SJCRH30 (cell line): ENCODE measurements at regions not wholly inside any gene's neighbourhood (a gene's known extent, or its start where the extent isn't known, plus 50 kb on each side); places are given as distances from the start of the nearest gene placed in this dataset.

Experiments
- DNase-seq, 2 experiments: peaks; one replicate each; pipeline ENCODE4 v3.0.0-alpha.2; 2015 to 2020
- H3K27ac ChIP-seq: fragments of 250-450 bp; sonication (Bioruptor Pico); 2 replicates; pipeline ENCODE4 v1.5.1; 2020; ENCODE audit warnings: mild to moderate bottlenecking, moderate library complexity
- H3K27me3 ChIP-seq: fragments of 250-450 bp; sonication (Bioruptor Pico); 2 replicates; pipeline ENCODE4 v1.5.1; 2020; ENCODE audit warnings: mild to moderate bottlenecking, moderate library complexity
- H3K36me3 ChIP-seq: fragments of 250-450 bp; sonication (Bioruptor Pico); 2 replicates; pipeline ENCODE4 v1.5.1; 2020; ENCODE audit warnings: mild to moderate bottlenecking, moderate library complexity
- H3K4me1 ChIP-seq: fragments of 250-450 bp; sonication (Bioruptor Pico); 2 replicates; pipeline ENCODE4 v1.5.1; 2020; ENCODE audit warnings: mild to moderate bottlenecking, moderate library complexity
- H3K4me3 ChIP-seq: fragments of 250-450 bp; sonication (Bioruptor Pico); 2 replicates; pipeline ENCODE4 v1.5.1; 2020; ENCODE audit warnings: mild to moderate bottlenecking, moderate library complexity
- H3K9me3 ChIP-seq: fragments of 250-450 bp; sonication (Bioruptor Pico); replicated peaks from 2 replicates; pipeline ENCODE4 v1.5.1; 2020; ENCODE audit warnings: mild to moderate bottlenecking, moderate library complexity

DNA sequence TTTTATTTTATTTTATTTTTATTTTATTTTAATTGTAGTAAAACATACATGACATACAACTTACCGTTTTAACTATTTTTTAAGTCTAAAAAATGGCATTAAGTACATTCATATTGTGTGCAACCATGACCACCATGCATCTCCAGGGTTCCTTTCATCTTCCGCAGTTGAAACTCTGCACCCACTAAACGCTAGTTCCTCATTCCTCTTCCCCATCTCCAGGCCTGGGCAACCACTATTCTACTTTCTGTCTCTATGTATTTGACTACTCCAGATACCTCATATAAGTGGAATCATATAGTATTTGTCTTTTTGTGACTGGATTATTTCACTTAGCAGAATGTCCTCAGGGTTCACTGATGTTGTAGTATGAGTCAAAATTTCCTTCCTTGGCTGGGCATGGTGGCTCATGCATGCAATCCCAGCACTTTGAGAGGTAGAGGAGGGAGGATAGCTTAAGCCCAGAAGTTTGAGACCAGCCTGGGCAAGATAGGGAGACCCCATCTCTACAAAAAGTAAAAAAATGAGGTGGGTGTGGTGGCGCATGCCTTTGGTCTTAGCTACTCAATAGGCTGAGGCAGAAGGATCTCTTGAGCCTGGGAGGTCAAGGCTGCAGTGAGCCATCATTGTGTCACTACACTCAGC, 55.7 kb upstream of the ZNF507 start:
- no peak for DNase-seq

DNA sequence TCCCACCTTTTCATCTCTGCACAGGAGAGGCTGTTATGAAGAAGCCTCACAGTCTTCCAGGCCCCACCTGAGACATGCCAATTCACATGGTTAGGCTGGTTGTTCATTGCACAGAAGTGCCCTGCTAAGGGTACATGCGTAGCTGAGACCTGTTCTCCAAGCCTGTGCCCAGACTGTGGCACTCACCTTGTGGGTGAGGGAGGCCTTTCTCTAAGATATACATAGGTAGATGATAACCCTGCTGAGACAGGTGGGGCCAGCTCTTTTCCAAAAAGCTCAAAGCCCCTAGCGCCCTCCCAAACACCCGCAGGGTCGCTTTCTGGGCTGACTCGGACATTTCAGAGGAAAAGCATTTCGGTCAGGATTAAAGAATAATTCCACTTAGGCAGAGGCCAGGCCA, 53.5 kb upstream of the ZNF507 start:
- H3K4me1 ChIP-seq, result peaks cover 9% of the 10 kb centered on the region; the same call in 1 of the 2 replicates
- no peaks in the 10 kb centered on the region for H3K27me3 ChIP-seq
- DNase-seq, result no peak
- H3K27ac ChIP-seq, result no peak overlapping the region
- no peaks in the 10 kb centered on the region for H3K9me3 ChIP-seq
- H3K36me3 ChIP-seq, result no peaks in the 10 kb centered on the region
- H3K4me3 ChIP-seq, result no peak overlapping the region

More for the DNA sequence above, 55.7 kb upstream of the ZNF507 start:
- no peaks in the 10 kb centered on the region for H3K27me3 ChIP-seq
- H3K4me1 ChIP-seq, result peaks cover 10% of the 10 kb centered on the region; the same call in 1 of the 2 replicates
- H3K36me3 ChIP-seq, result no peaks in the 10 kb centered on the region
- no peak overlapping the region for H3K4me3 ChIP-seq
- H3K27ac ChIP-seq, result no peak overlapping the region
- no peaks in the 10 kb centered on the region for H3K9me3 ChIP-seq

DNA sequence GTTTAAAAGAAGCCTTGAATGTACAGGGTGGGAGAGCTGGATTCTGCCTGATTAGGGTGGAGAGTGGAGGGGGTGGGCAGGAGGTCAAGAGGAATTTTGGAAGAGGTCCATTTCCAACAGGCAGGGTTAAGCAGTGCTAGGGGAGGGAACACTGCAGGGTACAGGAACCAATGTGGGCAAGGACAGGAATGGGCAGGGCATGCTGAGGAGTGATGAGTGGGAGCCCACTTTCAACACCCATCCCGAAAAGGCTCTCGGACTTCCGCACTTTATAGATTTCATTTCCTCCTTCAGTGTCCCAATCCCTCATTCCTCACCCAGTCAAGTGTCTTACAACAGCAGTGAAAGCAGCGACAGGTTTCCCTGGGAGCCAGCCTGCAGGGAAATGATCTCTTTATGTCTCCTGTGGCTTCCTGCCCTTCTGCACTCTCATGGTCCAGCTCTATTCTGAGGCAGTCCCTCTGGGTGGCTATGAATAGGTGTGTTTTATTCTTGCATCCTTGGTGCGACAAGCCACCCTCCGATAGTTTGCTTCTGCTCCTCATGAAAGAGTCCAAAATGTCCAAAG, 50.5 kb upstream of the ZNF507 start:
- Histone ChIP-seq H3K9me3 (0 out of 2 replicates have a peak, but pooled peaks cover 4% of the 10 kb centered on the region), H3K4me1 (no peaks in the 10 kb centered on the region), H3K27ac (no peak overlapping the region), H3K4me3 (no peak overlapping the region), H3K27me3 (no peaks in the 10 kb centered on the region), H3K36me3 (no peaks in the 10 kb centered on the region)
- DNase-seq, result no peak
